Activated CD4-positive, alpha-beta memory T cell treated with anti-CD3 and anti-CD28 coated beads for 36 hours (primary cell): ENCODE measurements at regions not wholly inside any gene's neighbourhood (a gene's known extent, or its start where the extent isn't known, plus 50 kb on each side); places are given as distances from the start of the nearest gene placed in this dataset.

ENCODE experiments used
- CTCF ChIA-PET: fragments of 350-600 bp; sonication (Branson Sonifier 250); formaldehyde crosslinking; loops from one replicate; lab custom pipeline; 2021; ENCODE audit warnings: antibody characterized with exemption, inconsistent platforms; lab: Charles Lee
- POLR2A ChIA-PET: fragments of 350-600 bp; sonication (Branson Sonifier 250); formaldehyde crosslinking; loops from one replicate; lab custom pipeline; 2021; ENCODE audit warnings: antibody characterized with exemption; lab: Charles Lee
- DNase-seq: peaks from one replicate; pipeline ENCODE4 v3.0.0-alpha.2; 2020
- H3K27ac Mint-ChIP-seq: one replicate; pipeline ENCODE4 v1.8.0; 2021; ENCODE audit warnings: mixed read lengths
- H3K27me3 Mint-ChIP-seq: one replicate; pipeline ENCODE4 v1.8.0; 2021; ENCODE audit warnings: mixed read lengths
- H3K36me3 Mint-ChIP-seq: one replicate; pipeline ENCODE4 v1.8.0; 2021; ENCODE audit warnings: mixed read lengths
- H3K4me1 Mint-ChIP-seq: one replicate; pipeline ENCODE4 v1.8.0; 2021; ENCODE audit warnings: low read depth, mixed read lengths
- H3K4me3 Mint-ChIP-seq: one replicate; pipeline ENCODE4 v1.8.0; 2021; ENCODE audit warnings: mild to moderate bottlenecking, mixed read lengths
- H3K9me3 Mint-ChIP-seq: one replicate; pipeline ENCODE4 v1.8.0; 2021; ENCODE audit warnings: mixed read lengths
- intact Hi-C: fragments of 100-400 bp; cut with micrococcal nuclease; formaldehyde crosslinking; loops from one replicate; pipeline ENCODE4 v1.15.1; 2023

DNA sequence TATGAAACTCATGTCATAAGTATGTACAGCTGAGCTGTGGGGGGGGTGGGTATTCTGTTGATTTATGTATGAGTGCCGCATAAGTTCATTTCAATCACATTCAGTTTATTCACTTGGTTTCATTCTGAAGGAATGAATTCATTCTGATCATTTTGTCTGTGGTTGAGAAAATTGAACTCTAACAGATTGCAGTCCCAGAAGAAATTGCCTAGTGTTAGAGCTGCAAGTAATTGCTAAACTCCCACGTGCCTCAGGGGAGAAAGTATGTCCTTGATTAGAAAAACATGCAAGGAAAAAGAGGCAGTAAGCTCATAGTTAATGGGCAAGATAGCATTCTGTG, 442.4 kb upstream of the MGAT4C start:
- H3K27me3 Mint-ChIP-seq: no peaks in the 10 kb centered on the region
- peaks cover 6% of the 10 kb centered on the region for H3K9me3 Mint-ChIP-seq
- DNase-seq: no peak
- no peaks in the 10 kb centered on the region for H3K36me3 Mint-ChIP-seq
- no peak overlapping the region for H3K27ac Mint-ChIP-seq
- H3K4me1 Mint-ChIP-seq: no peaks in the 10 kb centered on the region
- intact Hi-C loops: no loop called here
- POLR2A ChIA-PET: no interaction called here
- CTCF ChIA-PET: no interaction called here
- H3K4me3 Mint-ChIP-seq: no peak overlapping the region

DNA sequence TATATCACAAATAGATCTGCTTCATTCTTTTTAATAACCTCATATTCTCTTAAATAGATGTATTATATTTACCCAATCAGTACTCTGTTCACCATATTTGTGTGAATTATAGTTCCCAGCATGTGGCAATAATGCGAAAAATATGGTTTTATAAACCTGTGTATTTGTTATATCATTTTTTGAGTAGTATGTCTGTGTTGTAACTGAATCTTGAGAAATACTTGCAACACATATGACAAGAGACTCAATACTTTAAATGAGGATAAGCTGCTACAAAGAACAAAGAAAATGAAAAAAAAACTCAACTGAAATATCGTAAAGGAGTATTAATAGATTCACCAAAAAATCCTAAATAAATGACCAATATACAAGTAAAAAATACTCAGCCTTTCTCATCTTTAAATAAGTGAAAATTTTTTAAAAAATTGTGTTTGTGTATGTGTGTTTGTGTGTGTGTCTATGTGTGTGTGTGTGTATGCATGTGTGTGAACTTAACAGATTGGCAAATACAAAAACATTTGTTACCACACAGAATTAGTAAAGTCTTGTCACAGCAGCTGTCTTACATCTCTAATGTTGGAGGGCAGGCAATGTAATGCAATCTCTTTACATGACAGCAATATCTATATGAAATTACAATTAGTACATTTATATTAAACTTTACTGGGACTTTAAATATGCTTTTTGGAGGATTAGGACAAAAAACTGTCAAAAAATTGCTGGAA, 441.9 kb upstream of the MGAT4C start:
- Mint-ChIP-seq H3K4me1 (no peaks in the 10 kb centered on the region), H3K27ac (no peak overlapping the region), H3K36me3 (no peaks in the 10 kb centered on the region), H3K27me3 (no peaks in the 10 kb centered on the region), H3K4me3 (no peak overlapping the region), H3K9me3 (peaks cover 3% of the 10 kb centered on the region)
- ChIA-PET POLR2A (no interaction called here), CTCF (no interaction called here)
- intact Hi-C loops: no loop called here
- DNase-seq: no peak

DNA sequence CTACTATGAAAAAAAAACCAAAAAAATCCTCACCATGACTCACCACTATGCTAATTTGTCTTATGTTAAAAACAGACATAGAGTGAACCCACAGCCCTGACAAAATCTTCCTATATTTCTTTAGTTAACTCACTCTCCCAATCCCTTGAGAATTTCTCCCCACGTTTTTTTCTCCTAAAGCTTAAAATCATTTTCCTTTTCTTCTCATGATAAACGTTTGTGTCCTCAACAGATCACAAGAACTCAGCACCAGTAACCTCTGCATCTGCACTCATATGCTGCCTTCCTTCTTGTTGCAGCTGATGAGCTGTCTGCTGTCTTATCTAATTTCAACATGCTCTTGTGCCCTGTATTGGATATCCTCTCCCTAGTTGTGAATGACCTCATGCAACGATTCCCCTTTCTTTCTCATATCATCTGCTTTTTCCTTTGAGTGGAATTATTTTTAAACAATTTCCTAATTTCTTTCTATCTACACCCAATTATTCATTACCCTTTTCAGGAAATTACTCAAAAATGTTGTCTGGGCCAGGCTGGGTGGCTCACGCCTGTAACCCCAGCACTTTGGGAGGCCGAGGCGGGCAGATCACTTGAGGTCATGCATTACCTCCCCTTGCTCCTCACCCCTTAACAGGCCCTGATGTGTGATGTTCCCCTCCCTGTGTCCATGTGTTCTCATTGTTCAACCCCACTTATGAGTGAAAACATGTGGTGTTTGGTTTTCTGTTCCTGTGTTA, 427.5 kb upstream of the MGAT4C start:
- no peaks in the 10 kb centered on the region for H3K27me3 Mint-ChIP-seq
- POLR2A ChIA-PET: no interaction called here
- CTCF ChIA-PET: no interaction called here
- no peak for DNase-seq
- intact Hi-C loops: no loop called here
- no peak overlapping the region for H3K4me3 Mint-ChIP-seq
- no peak overlapping the region for H3K27ac Mint-ChIP-seq
- peaks cover 27% of the 10 kb centered on the region for H3K9me3 Mint-ChIP-seq
- no peaks in the 10 kb centered on the region for H3K4me1 Mint-ChIP-seq
- H3K36me3 Mint-ChIP-seq: no peaks in the 10 kb centered on the region

DNA sequence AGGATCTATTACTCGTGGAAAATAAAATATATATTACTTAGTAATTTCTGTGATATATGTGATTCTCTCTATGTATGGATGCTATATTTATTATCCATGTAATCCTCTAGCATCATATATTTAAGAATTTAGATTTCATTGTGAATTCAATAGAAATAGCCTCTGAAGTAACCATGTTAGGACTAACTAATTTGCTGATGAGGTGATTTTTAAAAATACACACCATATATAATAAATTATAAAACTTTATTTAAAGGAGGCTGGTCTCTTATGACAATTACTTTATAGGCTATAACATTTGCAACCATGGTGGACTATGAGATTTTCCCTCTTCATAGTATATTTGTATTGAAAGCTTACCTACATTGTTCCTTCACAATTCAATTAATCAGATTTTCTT, 424.9 kb upstream of the MGAT4C start:
- intact Hi-C loops: no loop called here
- Mint-ChIP-seq H3K27me3 (no peaks in the 10 kb centered on the region), H3K4me1 (no peaks in the 10 kb centered on the region), H3K36me3 (no peaks in the 10 kb centered on the region), H3K9me3 (peaks cover 10% of the 10 kb centered on the region), H3K4me3 (no peak overlapping the region), H3K27ac (no peak overlapping the region)
- no peak for DNase-seq
- ChIA-PET CTCF (interaction anchor here (0.9 kb wide), 1 partner anchor 128 kb away, joined by 4 read pairs; no protein-coding TSS in a partner anchor), POLR2A (no interaction called here)

DNA sequence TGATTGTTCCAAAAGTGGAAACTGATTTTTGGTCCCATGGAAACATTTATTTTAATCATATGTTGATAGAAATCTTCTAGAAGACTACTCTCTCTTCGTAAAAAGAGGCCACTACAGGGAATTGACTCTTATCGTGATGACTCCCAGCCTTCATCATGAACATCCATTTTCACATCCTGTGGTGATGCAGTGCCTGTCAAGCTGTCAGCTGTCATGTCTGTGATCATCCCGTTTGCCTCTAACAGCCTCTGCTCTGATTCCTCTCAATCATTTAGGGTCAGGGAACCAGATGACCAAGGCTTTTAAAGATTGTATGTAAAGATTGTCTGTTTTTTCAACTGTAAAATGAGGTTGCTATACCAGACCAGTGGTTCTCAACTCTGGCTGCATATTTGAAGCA, 419.0 kb upstream of the MGAT4C start:
- Mint-ChIP-seq H3K4me1 (no peaks in the 10 kb centered on the region), H3K4me3 (no peak overlapping the region), H3K9me3 (peaks cover 10% of the 10 kb centered on the region), H3K27ac (no peak overlapping the region), H3K27me3 (no peaks in the 10 kb centered on the region), H3K36me3 (no peaks in the 10 kb centered on the region)
- intact Hi-C loops: no loop called here
- no peak for DNase-seq
- CTCF ChIA-PET: no interaction called here
- POLR2A ChIA-PET: no interaction called here

DNA sequence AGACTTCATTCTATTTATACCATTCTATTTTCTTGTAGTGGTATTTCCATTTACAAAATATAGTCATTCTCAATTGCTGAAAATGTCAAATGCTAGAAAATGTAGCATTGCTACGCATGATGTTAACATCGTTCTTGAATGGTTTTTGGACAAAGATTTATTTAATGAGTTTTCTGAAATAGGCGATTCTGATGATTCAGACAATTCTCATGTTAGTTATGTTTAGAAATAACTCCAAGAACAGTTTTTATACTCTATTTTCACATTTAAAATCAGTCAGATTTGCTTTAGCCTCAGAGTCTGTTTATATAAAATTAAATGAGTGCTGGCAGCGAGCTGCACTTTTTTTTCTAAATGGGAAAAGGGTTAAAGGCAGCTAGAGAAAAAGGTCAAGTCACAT, 414.8 kb upstream of the MGAT4C start:
- Mint-ChIP-seq H3K27me3 (no peaks in the 10 kb centered on the region), H3K36me3 (no peaks in the 10 kb centered on the region), H3K27ac (no peak overlapping the region), H3K4me3 (no peak overlapping the region), H3K9me3 (peaks cover 13% of the 10 kb centered on the region), H3K4me1 (no peaks in the 10 kb centered on the region)
- ChIA-PET POLR2A (no interaction called here), CTCF (no interaction called here)
- intact Hi-C loops: no loop called here
- no peak for DNase-seq

DNA sequence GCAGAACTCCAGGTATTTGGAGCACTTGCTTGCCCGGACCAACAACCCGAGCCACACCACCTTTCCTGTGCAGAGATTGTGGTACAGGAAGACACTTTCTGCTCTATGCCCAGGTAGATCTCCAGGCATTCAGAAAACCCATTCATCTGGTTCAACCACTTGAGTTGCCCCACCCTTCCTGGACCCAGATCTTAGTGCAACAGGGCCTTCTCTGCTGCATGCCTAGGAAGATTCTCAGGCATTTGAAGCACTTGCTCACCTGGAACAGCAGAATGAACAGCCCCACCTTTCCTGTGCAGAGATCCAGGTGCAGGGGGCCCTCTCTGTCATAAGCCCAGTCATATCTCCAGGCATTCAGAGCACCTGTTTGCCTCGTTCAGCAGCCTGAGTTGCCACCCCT, 412.8 kb upstream of the MGAT4C start:
- intact Hi-C loops: no loop called here
- Mint-ChIP-seq H3K4me1 (no peaks in the 10 kb centered on the region), H3K9me3 (peaks cover 15% of the 10 kb centered on the region), H3K36me3 (no peaks in the 10 kb centered on the region), H3K27ac (no peak overlapping the region), H3K27me3 (no peaks in the 10 kb centered on the region), H3K4me3 (no peak overlapping the region)
- no peak for DNase-seq
- POLR2A ChIA-PET: no interaction called here
- CTCF ChIA-PET: no interaction called here

DNA sequence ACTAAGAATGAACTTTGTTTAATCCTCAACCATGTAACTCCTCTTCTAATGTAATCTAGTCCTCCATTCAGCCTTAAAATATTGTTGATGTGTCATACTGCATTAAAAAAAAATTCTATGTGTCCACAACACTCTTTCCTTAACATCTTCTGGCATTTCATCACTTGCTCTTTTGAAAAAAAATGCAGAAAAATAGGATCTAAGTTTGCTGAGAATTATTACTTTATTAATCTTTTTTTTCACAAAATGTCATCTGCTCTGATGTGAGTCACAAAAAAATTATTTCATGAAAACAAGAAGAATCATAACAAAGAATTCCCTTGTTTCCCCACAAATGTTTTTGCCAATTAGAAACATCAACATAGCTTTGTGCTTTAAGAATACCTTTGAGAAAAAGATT, 410.1 kb upstream of the MGAT4C start:
- POLR2A ChIA-PET: no interaction called here
- no peak overlapping the region for H3K4me3 Mint-ChIP-seq
- no peaks in the 10 kb centered on the region for H3K4me1 Mint-ChIP-seq
- peaks cover 13% of the 10 kb centered on the region for H3K9me3 Mint-ChIP-seq
- CTCF ChIA-PET: no interaction called here
- intact Hi-C loops: no loop called here
- H3K27me3 Mint-ChIP-seq: no peaks in the 10 kb centered on the region
- DNase-seq: no peak
- no peaks in the 10 kb centered on the region for H3K36me3 Mint-ChIP-seq
- H3K27ac Mint-ChIP-seq: no peak overlapping the region

DNA sequence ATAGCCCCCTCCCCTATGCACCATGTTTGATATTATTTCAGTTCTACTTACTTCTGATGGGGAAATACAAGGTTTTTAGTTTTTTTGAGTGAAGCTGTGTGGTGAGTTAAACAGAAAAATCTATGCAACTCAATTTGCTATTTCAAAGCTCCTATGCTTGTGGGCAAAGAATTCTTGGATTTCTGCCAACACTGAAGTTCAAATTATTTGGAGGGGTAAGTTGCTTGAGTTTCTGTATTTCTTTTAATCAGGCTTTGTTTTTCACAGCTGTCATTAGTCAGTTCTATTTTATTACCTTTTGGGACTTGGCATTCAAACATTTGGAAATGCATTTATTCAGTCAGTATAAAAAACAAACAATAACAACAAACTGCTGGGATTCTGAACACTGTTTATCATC, 407.5 kb upstream of the MGAT4C start:
- ChIA-PET CTCF (no interaction called here), POLR2A (no interaction called here)
- H3K4me3 Mint-ChIP-seq: no peak overlapping the region
- no peaks in the 10 kb centered on the region for H3K27me3 Mint-ChIP-seq
- H3K9me3 Mint-ChIP-seq: peaks cover 2% of the 10 kb centered on the region
- intact Hi-C loops: no loop called here
- DNase-seq: no peak
- H3K4me1 Mint-ChIP-seq: no peaks in the 10 kb centered on the region
- H3K27ac Mint-ChIP-seq: no peak overlapping the region
- no peaks in the 10 kb centered on the region for H3K36me3 Mint-ChIP-seq

DNA sequence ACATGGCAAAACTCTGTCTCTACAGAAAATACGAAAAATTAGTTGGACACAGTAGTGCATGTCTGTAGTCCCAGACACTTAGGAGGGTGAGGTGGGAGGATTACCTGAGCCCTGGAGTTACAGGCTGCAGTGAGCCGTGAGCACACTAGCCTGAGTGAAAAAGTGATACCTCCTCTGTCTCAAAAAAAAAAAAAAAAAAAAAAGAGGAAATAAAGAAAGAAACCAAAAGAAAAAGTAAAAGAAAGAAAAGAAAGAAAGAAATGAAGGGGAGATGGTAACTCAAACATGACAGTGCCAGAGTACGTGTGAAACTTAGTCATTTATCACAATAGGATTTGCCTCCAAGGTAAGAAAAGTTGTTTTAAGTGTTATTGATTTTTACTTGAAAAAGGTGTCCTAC, 407.0 kb upstream of the MGAT4C start:
- Mint-ChIP-seq H3K9me3 (peaks cover 2% of the 10 kb centered on the region), H3K36me3 (no peaks in the 10 kb centered on the region), H3K27me3 (no peaks in the 10 kb centered on the region), H3K27ac (no peak overlapping the region), H3K4me1 (no peaks in the 10 kb centered on the region), H3K4me3 (no peak overlapping the region)
- ChIA-PET CTCF (no interaction called here), POLR2A (no interaction called here)
- DNase-seq: no peak
- intact Hi-C loops: no loop called here

DNA sequence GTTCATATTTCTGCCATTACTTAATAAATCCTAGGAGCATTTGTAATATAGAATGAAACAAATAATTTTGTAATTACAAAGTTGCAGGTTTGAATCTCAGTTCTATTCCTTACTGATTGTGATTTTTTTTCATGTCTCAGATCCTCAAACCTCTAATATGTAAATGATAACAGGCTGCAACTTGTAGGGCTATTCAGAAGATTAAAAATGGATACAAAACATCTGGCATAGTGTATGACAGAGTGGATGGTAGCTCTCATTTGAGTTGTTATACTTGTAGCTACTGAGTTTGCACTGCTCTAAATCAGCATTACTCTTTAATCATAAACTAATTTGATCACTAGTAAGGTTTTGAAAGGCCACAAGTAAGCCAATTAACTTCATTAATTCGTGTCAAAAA, 406.3 kb upstream of the MGAT4C start:
- intact Hi-C loops: no loop called here
- H3K9me3 Mint-ChIP-seq: peaks cover 2% of the 10 kb centered on the region
- no peak overlapping the region for H3K27ac Mint-ChIP-seq
- H3K4me3 Mint-ChIP-seq: no peak overlapping the region
- ChIA-PET POLR2A (no interaction called here), CTCF (no interaction called here)
- no peaks in the 10 kb centered on the region for H3K4me1 Mint-ChIP-seq
- H3K36me3 Mint-ChIP-seq: no peaks in the 10 kb centered on the region
- DNase-seq: no peak
- H3K27me3 Mint-ChIP-seq: no peaks in the 10 kb centered on the region

DNA sequence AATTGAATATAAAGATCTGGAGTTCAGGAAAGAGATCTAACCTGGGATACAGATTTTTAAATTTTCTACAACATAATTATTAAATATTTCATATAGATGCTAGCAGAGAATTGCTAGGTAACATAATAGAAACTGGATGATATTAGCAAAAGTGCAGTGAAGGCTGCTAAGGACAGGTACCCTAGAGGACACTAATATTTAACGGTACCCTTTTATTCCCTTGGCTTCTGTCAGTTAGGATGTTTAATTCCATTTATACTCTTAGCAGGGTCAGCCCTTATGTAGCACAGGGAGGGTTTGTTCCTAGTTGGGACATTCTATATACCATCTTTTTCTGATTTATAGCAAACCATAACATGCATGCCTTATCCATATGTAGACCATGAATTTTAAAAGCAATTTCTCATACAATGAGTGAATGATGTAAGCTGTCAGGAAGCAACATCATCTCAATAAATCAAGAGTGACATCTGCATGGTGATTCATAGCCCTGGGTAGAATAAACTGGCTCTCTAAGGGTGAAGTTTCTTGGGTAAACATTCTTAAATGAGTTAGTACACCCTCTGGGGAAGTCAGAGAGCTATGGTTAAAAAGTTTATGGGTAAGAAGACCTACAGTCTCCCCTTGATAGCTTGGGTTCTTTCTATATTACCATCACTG, 404.4 kb upstream of the MGAT4C start:
- no peak overlapping the region for H3K4me3 Mint-ChIP-seq
- peaks cover 2% of the 10 kb centered on the region for H3K9me3 Mint-ChIP-seq
- intact Hi-C loops: no loop called here
- no peaks in the 10 kb centered on the region for H3K27me3 Mint-ChIP-seq
- no peak for DNase-seq
- ChIA-PET CTCF (no interaction called here), POLR2A (no interaction called here)
- H3K4me1 Mint-ChIP-seq: no peaks in the 10 kb centered on the region
- H3K27ac Mint-ChIP-seq: no peak overlapping the region
- no peaks in the 10 kb centered on the region for H3K36me3 Mint-ChIP-seq

DNA sequence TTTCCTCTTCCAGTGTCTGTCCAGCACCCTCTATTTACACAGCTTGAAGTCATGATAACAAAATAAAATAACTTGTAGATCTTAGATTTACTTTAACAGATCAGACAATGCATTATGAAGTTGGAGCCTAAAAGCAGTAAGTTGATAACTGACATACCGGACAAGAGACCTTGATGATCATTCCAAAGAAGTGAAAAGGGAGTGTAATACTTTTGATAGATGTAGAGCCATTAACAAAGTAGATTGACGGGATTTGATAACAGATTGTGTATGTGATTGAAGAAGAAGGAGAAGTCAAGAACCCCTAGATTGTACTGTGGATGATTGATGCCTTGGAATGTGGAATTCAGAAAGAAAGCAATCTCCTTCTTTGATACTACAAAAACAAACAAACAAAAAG, 403.8 kb upstream of the MGAT4C start:
- no peaks in the 10 kb centered on the region for H3K36me3 Mint-ChIP-seq
- no peaks in the 10 kb centered on the region for H3K4me1 Mint-ChIP-seq
- H3K9me3 Mint-ChIP-seq: peaks cover 1% of the 10 kb centered on the region
- no peak overlapping the region for H3K27ac Mint-ChIP-seq
- no peak for DNase-seq
- intact Hi-C loops: no loop called here
- H3K27me3 Mint-ChIP-seq: no peaks in the 10 kb centered on the region
- no peak overlapping the region for H3K4me3 Mint-ChIP-seq
- CTCF ChIA-PET: no interaction called here
- POLR2A ChIA-PET: no interaction called here
